Endometrial microvascular endothelial cells (primary cell): ENCODE measurements at regions not wholly inside any gene's neighbourhood (a gene's known extent, or its start where the extent isn't known, plus 50 kb on each side); places are given as distances from the start of the nearest gene placed in this dataset.
"Not testable (repeated sequence)": the region's sequence is repeated elsewhere in the genome, so short reads cannot be mapped to it uniquely, and the experiment has no call there.

Source experiments
- in situ Hi-C: cut with HindIII; loops from 2 replicates; pipeline ENCODE4 v1.10.0; 2017; ENCODE audit warnings: low sequenced_read_pairs, low pct_unique_long_range_greater_than_20kb; ENCODE audit errors: inconsistent ontology term

DNA sequence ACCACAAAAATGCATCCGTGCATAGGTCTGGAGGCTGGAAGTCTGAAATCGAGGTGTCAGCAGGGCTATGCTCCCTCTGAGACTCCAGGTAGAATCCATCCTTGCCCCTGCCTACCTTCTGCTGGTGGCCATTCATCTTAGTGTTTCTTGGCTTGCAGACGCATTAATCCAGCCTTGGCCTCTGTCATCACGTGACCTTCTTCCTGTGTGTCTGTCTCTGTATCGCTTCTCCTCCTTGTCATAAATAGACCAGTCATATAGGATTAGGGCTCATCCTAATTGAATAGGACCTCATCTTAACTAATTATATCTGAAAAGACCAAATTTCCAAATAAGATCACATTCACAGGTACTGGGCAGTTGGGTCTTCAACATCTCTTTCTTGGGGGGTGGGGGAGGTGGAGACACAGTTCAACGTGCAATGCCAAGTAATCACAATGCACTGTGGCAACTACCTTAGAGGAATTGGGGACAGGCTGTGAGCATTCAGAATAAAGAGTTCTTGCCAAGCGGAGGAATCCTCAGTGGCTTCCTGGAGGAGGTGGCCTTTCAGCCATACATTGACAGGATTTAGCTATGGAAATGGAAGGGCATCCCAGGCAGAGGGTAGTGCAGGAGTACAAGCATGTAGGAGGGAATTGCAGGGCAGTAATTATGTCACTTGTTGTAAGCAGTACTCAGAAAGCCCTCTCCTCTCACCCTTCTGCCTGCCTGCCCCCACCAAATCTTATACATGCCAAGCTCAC is 96.2 kb upstream of the SYT13 start:
- in situ Hi-C loops: no loop called here

DNA sequence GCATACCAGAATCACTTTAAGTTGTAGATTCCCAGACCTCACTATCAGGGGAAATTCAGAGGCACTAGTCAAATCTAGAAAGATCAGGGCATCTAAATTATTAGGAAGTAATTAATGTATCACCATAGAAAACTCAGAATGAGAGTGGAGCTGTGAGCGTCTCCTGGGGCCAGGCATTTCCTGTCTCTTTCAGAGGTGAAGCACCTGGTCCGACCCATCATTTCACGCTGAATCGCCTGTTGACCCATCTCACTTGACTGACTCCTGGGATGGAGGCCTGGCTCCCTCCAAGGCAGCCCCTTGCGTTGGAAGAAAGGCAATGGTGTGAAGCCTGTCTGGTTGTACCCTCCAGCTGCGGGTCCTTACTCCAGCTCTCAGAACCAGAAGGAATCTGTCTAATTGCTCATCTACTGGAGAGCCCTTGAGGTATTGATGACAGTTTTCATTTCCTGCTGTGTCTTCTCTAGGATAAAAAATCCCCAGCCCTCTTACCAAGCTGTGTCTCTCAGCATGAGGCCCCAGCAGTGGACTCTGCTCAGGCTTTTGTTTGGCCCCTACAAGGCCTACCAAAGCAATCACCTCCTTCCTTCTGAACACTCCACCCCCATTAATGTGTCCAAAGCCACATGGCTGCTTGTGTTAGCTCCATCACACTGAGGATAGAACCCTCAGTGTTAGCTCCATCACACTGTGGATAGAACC is 93.2 kb upstream of the SYT13 start:
- in situ Hi-C loops: no loop called here

DNA sequence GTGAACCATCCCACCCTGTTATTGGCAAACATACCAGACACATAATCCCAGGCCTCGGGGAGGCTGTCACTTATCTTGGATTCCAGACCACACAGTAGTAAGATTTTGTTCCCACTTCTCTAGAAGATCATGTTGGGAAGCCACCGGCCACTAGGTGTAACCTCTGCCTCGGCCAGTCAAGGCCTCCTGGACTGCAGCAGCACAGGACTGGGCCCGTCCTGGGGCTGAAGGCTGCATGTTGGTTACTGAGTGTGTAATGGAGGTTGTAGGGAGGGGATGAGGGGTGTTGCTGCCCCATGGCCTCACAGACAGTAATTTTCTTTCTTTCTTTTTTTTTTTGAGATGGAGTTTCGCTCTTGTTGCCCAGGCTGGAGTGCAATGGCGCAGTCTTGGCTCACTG is 92.4 kb upstream of the SYT13 start:
- in situ Hi-C loops: no loop called here

DNA sequence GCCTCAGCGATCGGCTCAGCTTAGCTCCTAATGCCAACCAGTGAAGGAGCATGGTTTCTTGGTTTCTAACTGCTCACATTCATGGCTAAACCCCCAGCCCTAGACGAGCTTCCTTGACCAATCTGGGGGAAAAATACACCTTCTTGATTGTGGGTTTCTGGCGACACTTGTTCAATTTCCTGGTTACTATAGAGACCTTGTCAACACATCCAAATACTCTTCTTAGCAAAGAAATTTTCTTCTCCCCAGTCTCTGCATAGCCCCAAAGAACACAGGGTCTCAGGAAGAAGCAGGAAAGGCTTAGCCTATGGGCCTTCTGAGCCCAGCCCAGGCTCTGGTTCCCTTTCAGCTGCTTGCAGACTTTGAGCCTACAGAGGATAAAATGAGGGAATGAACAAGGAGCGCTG is 88.5 kb upstream of the SYT13 start:
- in situ Hi-C loops: no loop called here

DNA sequence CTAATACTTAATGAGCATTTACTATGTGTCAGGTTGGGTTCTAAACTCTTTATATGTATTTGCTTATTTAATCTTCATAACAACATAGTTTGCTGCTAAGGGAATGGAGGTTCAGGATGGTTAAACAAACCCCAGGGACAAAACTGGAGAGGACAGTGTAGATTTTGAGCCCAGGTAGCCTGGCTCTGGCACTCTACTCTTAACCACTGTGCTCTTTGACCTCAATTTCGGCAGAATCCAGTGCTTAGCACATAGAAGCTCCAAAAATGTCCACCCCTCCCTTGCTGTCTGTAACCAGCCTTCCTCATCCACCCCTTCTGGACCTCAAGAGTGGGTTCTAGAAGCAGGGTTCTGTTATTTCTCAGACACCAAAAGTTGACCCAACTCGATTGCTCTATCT is 88.0 kb upstream of the SYT13 start:
- in situ Hi-C loops: no loop called here

DNA sequence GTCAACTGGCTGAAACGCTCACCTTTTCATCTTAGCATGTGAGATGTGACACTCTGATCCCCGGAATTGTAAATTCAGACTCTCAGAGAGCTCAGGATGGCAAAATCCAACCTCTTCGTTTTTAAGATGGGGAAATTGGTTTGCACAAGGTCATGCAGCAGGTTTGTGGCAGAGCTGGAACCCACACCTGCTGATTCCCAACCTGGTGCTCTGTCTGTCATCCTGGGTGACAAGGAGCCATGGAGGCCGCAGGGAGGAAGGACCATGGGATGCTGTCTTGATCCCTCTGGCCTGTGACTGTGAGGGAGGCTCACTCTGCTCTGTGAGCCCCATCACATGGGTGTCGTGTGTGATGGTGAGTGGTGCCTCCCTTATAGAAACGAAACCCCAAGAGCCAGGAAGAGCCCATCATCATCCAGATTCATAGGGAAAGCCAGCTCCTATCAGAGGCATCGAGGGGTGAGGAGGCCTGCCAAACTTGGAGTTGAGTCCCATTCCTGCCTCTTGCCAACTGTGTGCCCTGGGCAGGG is 87.4 kb upstream of the SYT13 start:
- in situ Hi-C loops: no loop called here

DNA sequence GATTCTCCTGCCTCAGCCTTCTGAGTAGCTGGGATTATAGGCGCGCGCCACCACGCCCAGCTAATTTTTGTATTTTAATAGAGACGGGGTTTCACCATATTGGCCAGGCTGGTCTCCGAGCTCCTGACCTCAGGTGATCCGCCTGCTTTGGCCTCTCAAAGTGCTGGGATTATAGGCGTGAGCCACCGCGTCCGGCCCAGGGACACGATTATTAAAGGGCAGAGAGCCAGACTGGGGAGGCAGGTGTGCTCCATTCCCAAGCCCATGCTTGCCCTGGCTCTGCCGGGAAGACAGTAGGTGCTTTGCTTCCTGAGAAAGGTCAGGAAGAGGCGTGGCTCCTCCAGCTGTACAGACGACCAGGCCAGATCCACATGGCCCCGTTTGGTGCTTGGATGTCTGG is 86.3 kb upstream of the SYT13 start:
- in situ Hi-C loops: not testable (repeated sequence)

DNA sequence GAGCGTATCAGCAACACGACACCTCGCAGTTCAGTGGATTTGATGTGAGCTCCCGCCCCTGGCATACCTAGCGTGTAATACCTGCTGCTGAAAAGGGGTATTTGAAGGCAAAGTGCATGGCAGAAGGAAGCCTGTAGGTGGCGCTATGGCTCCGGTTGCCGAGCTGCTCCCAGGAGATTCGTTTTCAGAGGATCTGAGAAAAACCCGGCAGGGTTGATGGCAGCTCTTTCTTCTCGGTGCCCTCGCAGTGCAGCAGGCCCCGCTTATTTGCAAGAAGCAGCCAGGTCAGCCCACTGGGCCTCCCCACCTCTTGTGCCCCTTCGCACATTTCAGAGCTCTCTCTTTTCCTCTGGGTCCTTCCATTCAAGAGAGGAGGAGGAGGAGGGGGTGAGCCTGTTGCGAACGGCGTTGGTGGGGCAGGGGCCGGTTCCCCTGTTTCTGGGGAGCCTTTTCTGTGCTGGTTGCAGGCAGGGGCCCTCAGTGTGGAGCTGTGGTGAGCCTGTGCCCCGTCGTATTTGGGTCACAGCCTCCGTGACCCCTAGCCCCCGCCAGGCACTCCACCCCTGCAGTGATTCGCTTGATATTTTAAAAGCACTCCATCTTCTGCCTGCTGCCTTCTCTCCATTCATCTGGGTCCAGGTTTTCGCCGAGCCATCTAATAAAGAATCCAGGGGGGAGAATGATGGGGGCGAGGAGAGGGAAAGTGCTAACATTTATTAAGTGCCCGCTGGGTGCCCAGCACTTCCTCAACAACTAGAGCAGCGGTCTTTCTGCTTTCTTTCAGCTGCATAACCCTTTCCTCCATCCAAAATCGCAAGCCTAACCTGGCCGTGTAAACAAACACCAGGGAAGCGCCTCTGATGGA is 85.3 kb upstream of the SYT13 start:
- in situ Hi-C loops: no loop called here

DNA sequence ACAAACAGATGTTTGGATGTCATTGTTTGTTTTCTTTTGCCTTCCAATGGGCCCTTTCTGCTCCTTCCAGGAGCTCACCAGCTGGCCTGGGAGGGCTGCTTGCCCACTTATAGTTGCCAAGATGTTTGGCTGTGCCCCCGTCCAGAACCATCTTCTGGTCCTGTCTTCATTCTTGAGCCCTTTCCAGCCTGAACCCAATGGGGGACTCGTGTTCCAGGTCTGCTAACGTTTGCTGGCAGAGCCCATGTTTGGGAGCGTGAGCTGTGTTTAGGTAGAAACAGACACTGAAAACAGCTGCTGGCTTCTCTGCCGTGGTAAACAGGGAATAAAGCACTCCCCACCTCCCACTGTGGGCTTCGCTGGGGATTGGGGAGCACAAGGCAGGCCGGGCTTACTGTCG is 83.2 kb upstream of the SYT13 start:
- in situ Hi-C loops: no loop called here

DNA sequence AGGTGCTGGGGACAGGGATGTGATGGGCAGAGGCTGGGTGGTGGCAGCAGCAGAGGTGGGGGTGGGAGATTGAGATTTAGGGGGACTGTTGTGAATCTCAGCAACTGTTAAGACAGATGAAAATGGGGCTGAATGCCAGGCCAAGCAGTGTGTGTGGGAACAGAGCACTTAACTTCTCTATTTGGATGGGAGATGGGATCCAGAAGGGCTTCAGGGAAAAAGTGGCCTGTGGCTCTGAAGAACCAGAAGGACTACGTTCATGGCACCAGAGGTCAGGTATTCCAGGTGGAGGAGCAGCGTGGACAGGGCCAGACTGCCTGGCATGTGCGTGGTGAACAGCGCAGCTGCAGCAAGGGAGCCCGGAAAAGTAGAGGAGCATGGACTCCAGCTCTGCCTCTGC is 82.6 kb upstream of the SYT13 start:
- in situ Hi-C loops: no loop called here

DNA sequence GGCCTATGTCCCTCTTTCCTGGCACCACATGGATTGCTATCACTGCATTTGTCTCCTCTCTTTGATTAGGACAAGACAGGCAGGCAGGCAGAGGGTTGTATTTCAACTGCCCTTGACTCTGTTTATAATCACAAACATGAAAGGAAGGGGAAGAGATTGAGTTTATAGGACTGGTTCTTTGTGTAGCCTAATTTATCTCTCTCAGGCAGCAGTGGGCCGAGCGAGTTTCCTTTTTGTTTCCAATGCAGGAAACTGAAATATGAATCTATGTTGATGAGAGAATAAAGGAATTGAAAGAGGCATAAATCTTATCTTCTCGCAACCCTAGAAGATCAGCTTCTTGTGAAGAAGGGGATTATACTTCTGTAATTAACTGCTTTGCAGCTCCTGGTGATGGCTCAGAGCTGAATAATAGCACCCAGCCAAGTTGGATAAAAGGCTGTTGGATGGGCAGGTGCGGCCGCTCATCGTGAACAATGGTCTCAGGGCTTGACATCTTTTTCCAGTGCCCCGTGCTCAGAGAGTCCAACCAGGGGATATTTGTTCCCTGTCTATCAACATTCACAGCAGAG is 80.6 kb upstream of the SYT13 start:
- in situ Hi-C loops: no loop called here

DNA sequence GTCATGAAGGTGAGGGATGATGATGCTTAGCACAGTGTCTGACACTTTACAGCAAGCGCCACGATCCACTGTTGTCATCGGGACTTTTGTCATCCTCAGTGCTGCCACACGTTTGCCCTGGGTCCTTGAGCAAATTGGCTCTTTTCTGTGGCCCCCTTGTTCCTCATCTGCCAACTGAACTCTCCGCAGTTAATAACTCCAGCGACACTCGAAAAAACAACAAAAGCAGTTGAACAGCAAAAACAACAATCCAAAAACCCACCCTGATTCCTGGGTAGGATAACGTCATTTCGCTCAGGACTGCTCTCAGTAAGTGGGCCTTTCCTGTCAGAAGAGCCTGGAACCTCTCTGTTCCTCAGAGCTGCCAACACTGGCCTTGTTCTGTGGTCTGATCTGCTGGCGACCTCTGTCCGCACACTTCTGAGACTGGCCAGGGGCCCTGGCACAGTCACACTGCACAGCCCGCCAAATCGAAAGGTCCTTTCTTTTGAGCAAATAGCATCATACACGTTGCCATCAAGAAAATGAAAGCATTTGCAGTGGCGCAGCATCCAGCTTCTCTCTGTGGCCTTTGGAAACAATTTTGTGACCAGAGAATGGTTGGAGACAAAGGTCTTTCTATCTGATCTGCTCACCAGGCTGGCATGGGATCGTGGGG is 79.9 kb upstream of the SYT13 start:
- in situ Hi-C loops: no loop called here

DNA sequence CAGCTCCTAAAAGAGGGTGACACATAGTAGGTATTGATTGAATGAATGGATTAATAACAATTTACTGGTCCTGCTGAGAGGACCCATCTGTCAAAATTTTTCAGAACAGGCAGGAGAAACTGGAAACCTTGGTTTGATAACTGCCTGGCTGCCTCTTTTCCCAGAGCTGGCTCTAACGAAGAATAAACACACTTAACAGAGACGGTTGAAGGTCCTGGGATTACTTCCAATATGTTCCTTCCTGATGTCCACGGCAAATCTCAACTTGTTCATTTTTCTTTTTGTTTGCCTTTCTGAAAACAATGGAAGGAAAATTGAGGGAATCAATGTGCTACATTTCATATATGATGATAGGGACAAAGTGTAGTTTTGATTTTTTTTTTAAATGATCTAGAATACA is 76.5 kb upstream of the SYT13 start:
- in situ Hi-C loops: no loop called here

DNA sequence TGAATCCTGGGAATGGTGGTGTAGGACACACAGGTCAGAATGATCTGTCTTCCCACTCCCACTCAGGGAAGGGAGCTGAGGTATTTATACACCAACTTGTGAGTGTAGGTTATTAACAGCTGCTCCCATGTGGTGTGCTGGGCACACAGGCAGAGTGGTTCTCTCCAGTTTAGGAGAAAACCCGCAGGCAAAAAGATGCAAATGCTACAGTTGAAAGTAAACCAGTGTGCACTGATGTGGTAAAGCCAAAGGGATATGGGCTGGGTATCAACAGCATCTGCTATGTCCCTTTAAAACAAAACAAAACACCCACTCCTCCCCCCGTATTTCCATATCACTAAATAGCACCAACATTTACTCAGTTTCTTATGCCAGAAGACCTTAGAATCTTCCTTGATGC is 75.4 kb upstream of the SYT13 start:
- in situ Hi-C loops: no loop called here

DNA sequence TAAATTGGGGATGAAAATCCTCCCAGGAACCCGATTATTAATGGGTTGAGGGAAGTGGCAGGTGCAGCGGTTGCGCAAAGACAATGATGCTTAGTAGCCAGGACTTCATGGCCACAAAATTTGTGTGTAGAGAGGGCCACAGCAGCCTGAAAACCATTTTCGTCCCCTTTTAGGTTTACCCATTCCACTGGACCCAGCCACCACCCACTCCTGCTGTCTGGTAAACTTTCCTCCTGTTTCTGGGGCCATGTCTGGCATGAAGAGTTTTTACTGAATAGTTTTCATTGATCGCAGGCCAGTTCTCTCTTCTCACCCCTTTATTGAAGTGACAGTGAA is 69.5 kb upstream of the SYT13 start:
- in situ Hi-C loops: no loop called here

DNA sequence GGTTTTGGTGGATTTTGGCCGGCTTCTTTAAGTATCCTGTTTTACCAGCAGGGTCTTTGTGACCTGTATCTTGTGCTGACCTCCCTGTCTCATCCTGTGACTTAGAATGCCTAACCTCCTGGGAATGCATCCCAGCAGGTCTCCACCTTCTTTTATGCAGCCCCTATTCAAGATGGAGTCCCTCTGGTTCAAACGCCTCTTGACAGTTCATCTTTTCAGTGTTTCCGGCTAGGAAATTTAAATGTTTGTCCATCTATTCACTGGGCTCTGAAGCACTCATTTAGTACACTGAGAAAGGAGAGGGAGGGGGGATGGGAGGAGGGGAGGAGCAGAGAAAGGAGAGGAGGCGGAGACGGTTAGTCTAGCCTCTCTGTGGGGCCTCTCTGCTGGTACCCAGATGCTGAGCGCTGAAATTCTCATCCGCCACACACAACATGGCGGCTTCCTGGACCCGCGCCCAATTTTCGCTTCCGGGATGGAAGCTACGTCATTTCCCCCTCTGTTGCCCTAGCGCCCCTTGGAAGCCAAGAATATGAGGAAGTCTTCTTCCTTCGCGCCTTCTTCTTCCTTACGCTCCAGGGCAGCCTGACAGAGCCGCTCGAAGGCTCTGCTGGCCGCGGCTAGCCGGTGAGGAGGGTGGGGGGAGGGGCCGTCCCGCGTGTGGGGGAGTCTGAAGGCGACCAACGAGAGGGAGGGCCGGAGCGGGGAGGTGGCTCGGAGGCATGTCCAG is 69.0 kb upstream of the SYT13 start:
- in situ Hi-C loops: no loop called here

DNA sequence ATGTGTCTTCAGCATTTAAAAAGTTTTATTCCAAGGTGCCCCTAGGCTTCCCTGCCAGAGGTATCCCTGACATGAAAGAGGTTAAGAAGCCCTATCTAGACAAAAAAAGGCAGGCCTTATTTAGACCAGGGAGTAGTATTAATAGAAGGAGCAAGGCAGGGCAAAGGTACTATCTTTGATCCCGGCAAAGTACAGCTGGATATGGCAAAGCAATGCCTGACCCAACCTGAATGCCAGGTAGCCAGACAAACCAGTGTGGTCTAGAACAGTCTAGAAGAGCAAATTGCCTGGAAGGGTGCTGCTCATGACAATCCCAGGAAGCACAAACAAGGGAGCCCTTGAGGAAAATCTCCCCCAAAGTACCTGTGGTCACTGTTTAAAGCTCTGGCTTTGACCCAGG is 62.6 kb upstream of the SYT13 start:
- in situ Hi-C loops: loop anchor here (25.0 kb wide), 1 partner anchor 411 kb away; no protein-coding TSS in a partner anchor
